ENCODE measurements at regions not wholly inside any gene's neighbourhood (a gene's known extent, or its start where the extent isn't known, plus 50 kb on each side); places are given as distances from the start of the nearest gene placed in this dataset.

- H3K27ac ChIP-seq (ENCODE audit: low read length): no peak overlapping the region
- TF ChIP-seq CTCF (IDR thresholded peaks at IDR 0.05; ENCODE audit: poor library complexity, severe bottlenecking) (no peak), EZH2 (IDR thresholded peaks at IDR 0.05; ENCODE audit: borderline replicate concordance, insufficient read depth, low read length, poor library complexity, severe bottlenecking) (no peak), REST (IDR thresholded peaks at IDR 0.05; ENCODE audit: borderline replicate concordance) (no peak), RAD21 (conservative IDR thresholded peaks at IDR 0.05) (no peak), MXI1 (conservative IDR thresholded peaks at IDR 0.05; ENCODE audit: poor library complexity, severe bottlenecking) (no peak), POLR2AphosphoS5 (IDR thresholded peaks at IDR 0.05) (no peak), SMC3 (conservative IDR thresholded peaks at IDR 0.05; ENCODE audit: poor library complexity) (no peak), EP300 (conservative IDR thresholded peaks at IDR 0.05; ENCODE audit: poor library complexity, severe bottlenecking) (no peak)
- no peaks in the 10 kb centered on the region for H4K20me1 ChIP-seq (ENCODE audit: insufficient read depth)
- no peaks in the 10 kb centered on the region for H3K27me3 ChIP-seq (ENCODE audit: insufficient read depth, low read depth, low read length)
- H2AFZ ChIP-seq (ENCODE audit: low read depth, low read length): no peak overlapping the region
- H3K9me3 ChIP-seq (ENCODE audit: low read length): peaks cover 13% of the 10 kb centered on the region
- H3K4me2 ChIP-seq (ENCODE audit: low read length): no peak overlapping the region
- no peaks in the 10 kb centered on the region for H3K9me2 ChIP-seq (ENCODE audit: insufficient read depth, low read length)
- no peak overlapping the region for H3K4me3 ChIP-seq (ENCODE audit: low read length)
- no peaks in the 10 kb centered on the region for H3F3A ChIP-seq (ENCODE audit: insufficient read depth, low read length, poor library complexity, severe bottlenecking)
- no peaks in the 10 kb centered on the region for H3K79me2 ChIP-seq (replicated peaks; ENCODE audit: insufficient read depth, low read length)
- H3K36me3 ChIP-seq (ENCODE audit: insufficient read depth, low read length): no peaks in the 10 kb centered on the region
- H3K9ac ChIP-seq (ENCODE audit: low read length): no peak overlapping the region
Observed at GRCh38 chr7:144997512-144997911, 161.7 kb upstream of the TPK1 start.

GRCh38 chr7:144995495-144995894 is 159.6 kb upstream of the TPK1 start:
- no peaks in the 10 kb centered on the region for H3K9me2 ChIP-seq (ENCODE audit: insufficient read depth, low read length)
- no peak overlapping the region for H3K27ac ChIP-seq (ENCODE audit: low read length)
- H3K9me3 ChIP-seq (ENCODE audit: low read length): peaks cover 13% of the 10 kb centered on the region
- H4K20me1 ChIP-seq (ENCODE audit: insufficient read depth): no peaks in the 10 kb centered on the region
- no peak overlapping the region for H3K9ac ChIP-seq (ENCODE audit: low read length)
- H3K27me3 ChIP-seq (ENCODE audit: insufficient read depth, low read depth, low read length): no peaks in the 10 kb centered on the region
- no peaks in the 10 kb centered on the region for H3K36me3 ChIP-seq (ENCODE audit: insufficient read depth, low read length)
- H3K4me2 ChIP-seq (ENCODE audit: low read length): no peak overlapping the region
- no peaks in the 10 kb centered on the region for H3F3A ChIP-seq (ENCODE audit: insufficient read depth, low read length, poor library complexity, severe bottlenecking)
- H2AFZ ChIP-seq (ENCODE audit: low read depth, low read length): no peak overlapping the region
- no peak overlapping the region for H3K4me3 ChIP-seq (ENCODE audit: low read length)
- no peaks in the 10 kb centered on the region for H3K79me2 ChIP-seq (replicated peaks; ENCODE audit: insufficient read depth, low read length)
- TF ChIP-seq EP300 (conservative IDR thresholded peaks at IDR 0.05; ENCODE audit: poor library complexity, severe bottlenecking) (no peak), MXI1 (conservative IDR thresholded peaks at IDR 0.05; ENCODE audit: poor library complexity, severe bottlenecking) (no peak), REST (IDR thresholded peaks at IDR 0.05; ENCODE audit: borderline replicate concordance) (no peak), CTCF (IDR thresholded peaks at IDR 0.05; ENCODE audit: poor library complexity, severe bottlenecking) (no peak), TAF1 (IDR thresholded peaks at IDR 0.05; ENCODE audit: low read depth) (no peak), RAD21 (conservative IDR thresholded peaks at IDR 0.05) (no peak), SMC3 (conservative IDR thresholded peaks at IDR 0.05; ENCODE audit: poor library complexity) (no peak), POLR2AphosphoS5 (IDR thresholded peaks at IDR 0.05) (no peak), EZH2 (IDR thresholded peaks at IDR 0.05; ENCODE audit: borderline replicate concordance, insufficient read depth, low read length, poor library complexity, severe bottlenecking) (no peak)

All from neural cell (in vitro differentiated cells).